SK-N-SH (cell line): ENCODE measurements at regions not wholly inside any gene's neighbourhood (a gene's known extent, or its start where the extent isn't known, plus 50 kb on each side); places are given as distances from the start of the nearest gene placed in this dataset.

Source experiments
- EP300 ChIP-seq, 2 experiments: IDR thresholded peaks; 2 replicates each; pipeline versions ENCODE4 v1.4.0 to v1.6.1; 2012; ENCODE audit warnings: borderline replicate concordance in 1 of 2, low read depth in 1 of 2, low read length in 1 of 2
- GABPA ChIP-seq: IDR thresholded peaks from 2 replicates; pipeline ENCODE4 v1.4.0; 2012; ENCODE audit warnings: low read depth, mild to moderate bottlenecking
- PBX3 ChIP-seq: IDR thresholded peaks from 2 replicates; pipeline ENCODE4; 2012
- POLR2AphosphoS5 ChIP-seq: IDR thresholded peaks from 2 replicates; pipeline ENCODE4 v1.6.1; 2012; ENCODE audit warnings: low read depth, low read length
- RAD21 ChIP-seq: IDR thresholded peaks from 2 replicates; pipeline ENCODE4 v1.6.1; 2012; ENCODE audit warnings: mild to moderate bottlenecking, low read length
- RFX5 ChIP-seq: IDR thresholded peaks from 2 replicates; pipeline ENCODE4 v1.6.1; 2012; ENCODE audit warnings: mild to moderate bottlenecking, improper control_type of control experiment, low read length
- SIN3A ChIP-seq: IDR thresholded peaks from 2 replicates; pipeline ENCODE4 v1.6.1; 2012; ENCODE audit warnings: low read depth, mild to moderate bottlenecking, low read length, moderate library complexity, borderline replicate concordance
- TAF1 ChIP-seq: IDR thresholded peaks from 2 replicates; pipeline ENCODE4 v1.6.1; 2012; ENCODE audit warnings: low read depth, mild to moderate bottlenecking, low read length, moderate library complexity, borderline replicate concordance
- TCF12 ChIP-seq: IDR thresholded peaks from 2 replicates; pipeline ENCODE4 v1.4.0; 2012
- YY1 ChIP-seq: IDR thresholded peaks from 2 replicates; pipeline ENCODE4 v1.4.0; 2012; ENCODE audit warnings: low read depth, mild to moderate bottlenecking
- TF ChIP-seq, protein P1 (sequence below): fragments of 200-600 bp; sonication (generic); IDR thresholded peaks from 2 replicates; pipeline ENCODE4 v1.6.1; 2017; ENCODE audit warnings: antibody characterized with exemption, mild to moderate bottlenecking, moderate library complexity
- TF ChIP-seq, protein P2 (sequence below): IDR thresholded peaks from 2 replicates; pipeline ENCODE4 v1.4.0; 2012; ENCODE audit warnings: low read depth

- TF ChIP-seq, protein P1, sequence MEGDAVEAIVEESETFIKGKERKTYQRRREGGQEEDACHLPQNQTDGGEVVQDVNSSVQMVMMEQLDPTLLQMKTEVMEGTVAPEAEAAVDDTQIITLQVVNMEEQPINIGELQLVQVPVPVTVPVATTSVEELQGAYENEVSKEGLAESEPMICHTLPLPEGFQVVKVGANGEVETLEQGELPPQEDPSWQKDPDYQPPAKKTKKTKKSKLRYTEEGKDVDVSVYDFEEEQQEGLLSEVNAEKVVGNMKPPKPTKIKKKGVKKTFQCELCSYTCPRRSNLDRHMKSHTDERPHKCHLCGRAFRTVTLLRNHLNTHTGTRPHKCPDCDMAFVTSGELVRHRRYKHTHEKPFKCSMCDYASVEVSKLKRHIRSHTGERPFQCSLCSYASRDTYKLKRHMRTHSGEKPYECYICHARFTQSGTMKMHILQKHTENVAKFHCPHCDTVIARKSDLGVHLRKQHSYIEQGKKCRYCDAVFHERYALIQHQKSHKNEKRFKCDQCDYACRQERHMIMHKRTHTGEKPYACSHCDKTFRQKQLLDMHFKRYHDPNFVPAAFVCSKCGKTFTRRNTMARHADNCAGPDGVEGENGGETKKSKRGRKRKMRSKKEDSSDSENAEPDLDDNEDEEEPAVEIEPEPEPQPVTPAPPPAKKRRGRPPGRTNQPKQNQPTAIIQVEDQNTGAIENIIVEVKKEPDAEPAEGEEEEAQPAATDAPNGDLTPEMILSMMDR = no peak
- TF ChIP-seq PBX3 = no peak
- no peak for TF ChIP-seq TAF1
- TF ChIP-seq EP300 (IDR thresholded peaks at IDR 0.05; ENCODE audit: borderline replicate concordance in 1 of 2, low read depth in 1 of 2, low read length in 1 of 2) = no peak
- no peak for TF ChIP-seq YY1
- TF ChIP-seq SIN3A = no peak
- TF ChIP-seq POLR2AphosphoS5 = no peak
- no peak for TF ChIP-seq RFX5
- TF ChIP-seq GABPA = no peak
- TF ChIP-seq, protein P2, sequence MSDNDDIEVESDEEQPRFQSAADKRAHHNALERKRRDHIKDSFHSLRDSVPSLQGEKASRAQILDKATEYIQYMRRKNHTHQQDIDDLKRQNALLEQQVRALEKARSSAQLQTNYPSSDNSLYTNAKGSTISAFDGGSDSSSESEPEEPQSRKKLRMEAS = no peak
- TF ChIP-seq RAD21 = no peak
- TF ChIP-seq TCF12 = no peak
Measured at GRCh38 chr1:5455651-5456050, 536.6 kb downstream of the NPHP4 start.
